Astrocyte of the spinal cord (primary cell): ENCODE measurements at regions not wholly inside any gene's neighbourhood (a gene's known extent, or its start where the extent isn't known, plus 50 kb on each side); places are given as distances from the start of the nearest gene placed in this dataset.
"Not testable (repeated sequence)": the region's sequence is repeated elsewhere in the genome, so short reads cannot be mapped to it uniquely, and the experiment has no call there.

Experiments
- DNase-seq: peaks from one replicate; pipeline ENCODE4 v3.0.0; 2011; ENCODE audit warnings: low read depth, low spot score
- H3K4me3 ChIP-seq: 2 replicates; pipeline ENCODE4 v1.5.1; 2011; ENCODE audit warnings: low read depth, mild to moderate bottlenecking, low read length, moderate library complexity
- in situ Hi-C: cut with HindIII; loops from 2 replicates; pipeline ENCODE4 v1.10.0; 2017; ENCODE audit warnings: low sequenced_read_pairs
- TF ChIP-seq, protein P1 (sequence below): IDR thresholded peaks from 2 replicates; pipeline ENCODE4 v1.5.1; 2012; ENCODE audit warnings: low read depth, mild to moderate bottlenecking, low read length, inconsistent platforms

DNA sequence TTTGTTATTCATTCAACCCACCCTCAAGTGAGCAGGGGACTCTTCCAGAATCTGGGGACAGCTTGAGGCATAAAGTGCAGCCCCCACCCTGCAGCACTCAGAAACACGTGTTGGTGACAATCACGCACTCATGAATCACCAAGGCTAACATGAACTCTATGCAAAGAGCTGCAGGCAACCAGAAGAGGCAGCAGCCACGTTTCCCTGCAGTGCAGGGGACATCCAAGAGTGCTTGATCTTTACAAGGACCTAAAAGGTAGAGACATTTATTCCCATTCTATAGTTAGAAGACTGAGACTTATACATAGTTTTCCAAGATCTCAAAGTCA, 135.2 kb upstream of the GDF10 start:
- in situ Hi-C loops, result no loop called here
- no peak overlapping the region for H3K4me3 ChIP-seq
- TF ChIP-seq, protein P1, sequence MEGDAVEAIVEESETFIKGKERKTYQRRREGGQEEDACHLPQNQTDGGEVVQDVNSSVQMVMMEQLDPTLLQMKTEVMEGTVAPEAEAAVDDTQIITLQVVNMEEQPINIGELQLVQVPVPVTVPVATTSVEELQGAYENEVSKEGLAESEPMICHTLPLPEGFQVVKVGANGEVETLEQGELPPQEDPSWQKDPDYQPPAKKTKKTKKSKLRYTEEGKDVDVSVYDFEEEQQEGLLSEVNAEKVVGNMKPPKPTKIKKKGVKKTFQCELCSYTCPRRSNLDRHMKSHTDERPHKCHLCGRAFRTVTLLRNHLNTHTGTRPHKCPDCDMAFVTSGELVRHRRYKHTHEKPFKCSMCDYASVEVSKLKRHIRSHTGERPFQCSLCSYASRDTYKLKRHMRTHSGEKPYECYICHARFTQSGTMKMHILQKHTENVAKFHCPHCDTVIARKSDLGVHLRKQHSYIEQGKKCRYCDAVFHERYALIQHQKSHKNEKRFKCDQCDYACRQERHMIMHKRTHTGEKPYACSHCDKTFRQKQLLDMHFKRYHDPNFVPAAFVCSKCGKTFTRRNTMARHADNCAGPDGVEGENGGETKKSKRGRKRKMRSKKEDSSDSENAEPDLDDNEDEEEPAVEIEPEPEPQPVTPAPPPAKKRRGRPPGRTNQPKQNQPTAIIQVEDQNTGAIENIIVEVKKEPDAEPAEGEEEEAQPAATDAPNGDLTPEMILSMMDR, result no peak
- no peak for DNase-seq

DNA sequence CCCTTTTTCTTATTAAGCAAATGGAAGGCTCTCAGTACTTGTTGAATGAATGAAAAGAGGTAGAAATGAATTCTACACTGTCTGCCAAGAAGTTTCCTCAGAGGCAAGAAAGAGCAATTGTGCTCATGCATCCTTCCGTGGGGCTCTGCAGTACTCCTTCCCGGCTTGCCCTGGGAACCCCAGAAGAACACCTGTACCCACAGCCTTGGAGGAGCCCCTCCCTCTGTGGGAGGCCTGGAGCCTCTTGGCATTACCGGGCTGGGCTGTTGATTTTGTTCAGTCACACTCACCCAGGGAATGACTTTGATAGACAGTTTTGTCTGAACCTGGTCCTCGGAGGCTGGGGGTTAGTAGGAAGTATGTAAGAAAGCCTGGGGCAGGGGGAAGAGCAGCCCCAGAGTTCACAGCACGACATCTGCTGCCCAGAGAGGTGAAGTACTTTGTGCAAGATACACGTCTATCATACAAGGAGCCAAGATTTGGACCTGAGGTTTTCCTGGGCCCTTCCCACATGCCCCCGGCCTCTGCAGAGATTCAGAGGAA, 134.8 kb upstream of the GDF10 start:
- no peak for DNase-seq
- in situ Hi-C loops, result no loop called here
- no peak overlapping the region for H3K4me3 ChIP-seq

DNA sequence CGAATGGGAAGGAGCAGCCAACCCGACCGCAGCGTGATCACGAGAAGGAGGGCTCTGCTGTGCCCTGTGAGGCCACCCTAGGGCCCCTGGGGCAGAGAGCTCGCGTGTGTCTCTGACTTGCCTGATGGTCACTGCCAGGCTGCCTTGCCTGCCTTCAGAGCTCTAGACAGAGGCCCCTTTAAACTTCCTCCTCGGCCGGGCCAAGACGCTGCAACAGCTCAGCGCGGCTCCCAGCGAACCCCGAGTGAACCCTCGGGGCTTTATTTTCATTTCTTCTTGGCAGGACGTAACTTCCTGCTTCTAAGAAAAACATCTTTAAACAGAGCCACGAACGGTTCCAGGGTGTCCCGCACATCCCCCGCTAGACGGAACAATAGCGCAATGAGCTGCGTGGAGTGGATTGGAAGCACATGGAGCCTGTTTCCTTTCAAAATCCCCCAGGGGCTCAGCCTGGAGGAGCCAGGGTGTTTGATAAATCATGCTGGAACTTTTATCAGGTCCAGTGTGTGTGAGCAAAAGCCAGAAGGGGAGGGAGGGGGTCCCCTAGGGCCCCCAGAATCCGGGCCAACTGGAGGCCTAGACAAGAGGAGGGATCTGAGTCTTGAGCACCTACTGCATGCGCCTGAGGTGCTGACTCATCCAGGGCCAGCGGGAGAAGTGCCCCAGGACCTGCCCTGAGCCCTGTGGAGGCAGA, 134.1 kb upstream of the GDF10 start:
- in situ Hi-C loops, result no loop called here
- peak; percentile 90 for DNase-seq
- TF ChIP-seq, protein P1, result no peak
- no peak overlapping the region for H3K4me3 ChIP-seq

More for the DNA sequence above, 134.8 kb upstream of the GDF10 start:
- TF ChIP-seq, protein P1, result no peak

DNA sequence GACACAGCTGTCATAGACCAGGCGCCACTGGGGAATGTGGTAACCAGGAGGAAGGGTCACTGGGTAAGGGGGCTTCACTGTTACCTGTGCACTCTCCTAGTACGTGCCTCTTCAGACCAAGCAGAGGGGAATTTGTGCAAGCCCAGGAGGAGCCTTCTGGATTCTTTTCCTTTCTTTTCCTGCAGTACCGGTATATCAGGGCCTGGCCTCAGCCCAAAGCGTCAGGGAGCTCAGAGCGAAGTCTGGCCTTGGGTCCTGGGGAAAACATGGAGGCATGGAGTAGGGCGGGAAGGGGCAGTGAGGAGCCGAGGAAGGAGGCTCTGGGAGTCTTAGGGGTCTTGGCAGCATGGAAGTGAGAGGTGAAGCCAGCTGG, 133.6 kb upstream of the GDF10 start:
- DNase-seq, result no peak
- in situ Hi-C loops, result no loop called here
- TF ChIP-seq, protein P1, result no peak
- H3K4me3 ChIP-seq, result no peak overlapping the region

DNA sequence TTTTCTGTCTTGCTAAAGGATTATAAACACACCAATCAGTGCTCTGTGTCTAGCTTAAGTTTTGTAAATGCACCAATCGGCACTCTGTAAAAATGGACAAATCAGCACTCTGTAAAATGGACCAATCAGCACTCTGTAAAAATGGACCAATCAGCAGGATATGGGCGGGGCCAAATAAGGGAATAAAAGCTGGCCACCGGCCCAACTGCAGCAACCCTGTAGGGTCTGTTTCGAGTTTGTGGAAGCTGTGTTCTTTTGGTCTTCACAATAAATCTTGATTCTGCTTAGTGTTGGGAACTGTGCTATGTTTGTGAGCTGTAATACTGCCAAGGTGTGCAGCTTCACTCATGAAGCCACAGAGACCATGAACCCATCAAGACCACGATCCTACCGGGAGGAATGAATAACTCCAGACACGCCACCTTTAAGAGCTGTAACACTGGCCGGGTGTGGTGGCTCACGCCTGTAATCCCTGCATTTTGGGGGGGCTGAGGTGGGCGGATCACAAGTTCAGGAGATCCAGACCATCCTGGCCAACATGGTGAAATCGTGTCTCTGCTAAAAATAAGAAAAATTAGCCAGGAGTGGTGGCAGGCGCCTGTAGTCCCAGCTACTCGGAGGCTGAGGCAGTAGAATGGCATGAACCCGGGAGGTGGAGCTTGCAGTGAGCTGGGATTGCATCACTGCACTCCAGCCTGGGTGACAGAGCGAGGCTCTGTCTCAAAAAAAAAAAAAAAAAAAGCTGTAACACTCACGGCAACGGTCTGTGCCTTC, 133.0 kb upstream of the GDF10 start:
- not testable (repeated sequence) for H3K4me3 ChIP-seq, DNase-seq

DNA sequence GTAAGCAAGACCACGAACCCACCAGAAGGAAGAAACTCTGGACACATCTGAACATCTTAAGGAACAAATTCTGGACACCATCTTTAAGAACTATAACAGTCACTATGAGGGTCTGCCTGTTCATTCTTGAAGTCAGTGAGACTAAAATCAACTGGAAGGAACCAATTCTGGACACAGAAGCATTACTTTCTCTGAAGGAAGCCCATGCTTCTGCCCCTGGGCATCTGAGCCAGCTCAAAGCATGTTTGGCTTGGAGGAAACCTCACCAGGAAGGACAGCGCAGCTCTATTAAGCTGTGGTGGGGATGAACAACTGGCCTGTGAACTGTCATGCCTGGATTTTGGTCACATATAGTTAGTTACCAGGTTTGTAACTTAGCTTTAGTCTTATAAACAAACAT, 132.4 kb upstream of the GDF10 start:
- no peak for DNase-seq
- no peak overlapping the region for H3K4me3 ChIP-seq
- in situ Hi-C loops, result no loop called here
- TF ChIP-seq, protein P1, result no peak

More for the DNA sequence above, 133.0 kb upstream of the GDF10 start:
- in situ Hi-C loops, result not testable (repeated sequence)

DNA sequence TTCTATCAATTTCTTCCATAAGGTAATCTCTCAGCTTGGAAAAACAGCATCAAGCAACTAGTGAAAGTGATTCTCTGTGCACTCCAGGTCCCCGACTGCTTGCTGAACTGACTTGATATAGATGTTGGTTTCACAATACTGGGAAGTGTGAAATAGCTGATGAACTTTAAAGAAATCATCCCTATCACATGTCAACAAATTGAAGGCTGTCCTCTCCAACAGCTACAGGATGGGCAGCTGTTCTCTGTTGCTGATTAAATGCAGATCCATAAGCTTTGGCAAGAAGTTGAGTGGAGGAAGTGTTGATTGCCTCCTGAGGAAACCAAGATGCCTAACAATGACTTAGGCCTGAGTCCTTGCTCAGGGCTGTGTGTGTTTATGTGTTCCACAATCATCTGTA, 130.4 kb upstream of the GDF10 start:
- in situ Hi-C loops, result no loop called here
- no peak for DNase-seq
- no peak overlapping the region for H3K4me3 ChIP-seq
- TF ChIP-seq, protein P1, result no peak
